ENCODE measurements at regions not wholly inside any gene's neighbourhood (a gene's known extent, or its start where the extent isn't known, plus 50 kb on each side); places are given as distances from the start of the nearest gene placed in this dataset.
"Not testable (repeated sequence)": the region's sequence is repeated elsewhere in the genome, so short reads cannot be mapped to it uniquely, and the experiment has no call there.

- DNase-seq (ENCODE audit: low spot score in 2 of 2) (no peak), ATAC-seq (no peak)
- H3K9me3 Mint-ChIP-seq = no peaks in the 10 kb centered on the region
- H3K27ac Mint-ChIP-seq = peak overlapping the region in 1 of 2 donors; percentile 41
- no peaks in the 10 kb centered on the region for H3K36me3 Mint-ChIP-seq
Observed at GRCh38 chr11:93032580-93032979, 63.1 kb downstream of the MTNR1B start.

- Mint-ChIP-seq H3K36me3 (no peaks in the 10 kb centered on the region), H3K27ac (no peak overlapping the region), H3K9me3 (no peaks in the 10 kb centered on the region)
- ATAC-seq = no peak
- DNase-seq (ENCODE audit: low spot score in 2 of 2) = no peak
Observed at GRCh38 chr11:93033093-93033492, 63.6 kb downstream of the MTNR1B start.

GRCh38 chr11:93034031-93034722 is 64.7 kb downstream of the MTNR1B start:
- ATAC-seq = no peak
- no peaks in the 10 kb centered on the region for H3K36me3 Mint-ChIP-seq
- H3K9me3 Mint-ChIP-seq = no peaks in the 10 kb centered on the region
- H3K27ac Mint-ChIP-seq = no peak overlapping the region
- no peak for DNase-seq (ENCODE audit: low spot score in 2 of 2)

- DNase-seq (ENCODE audit: low spot score in 2 of 2) = no peak
- H3K36me3 Mint-ChIP-seq = no peaks in the 10 kb centered on the region
- H3K27ac Mint-ChIP-seq = no peak overlapping the region
- no peaks in the 10 kb centered on the region for H3K9me3 Mint-ChIP-seq
- ATAC-seq = no peak
Observed at GRCh38 chr11:93034723-93035039, 65.2 kb downstream of the MTNR1B start.

- ATAC-seq (peak in 1 of 2 donors; percentile 63), DNase-seq (ENCODE audit: low spot score in 2 of 2) (no peak)
- peaks cover 0 to 14% of the 10 kb centered on the region in 2 donors for H3K36me3 Mint-ChIP-seq
- peaks cover 0 to 7% of the 10 kb centered on the region in 2 donors for H3K9me3 Mint-ChIP-seq
- no peak overlapping the region for H3K27ac Mint-ChIP-seq
Observed at GRCh38 chr11:93038521-93038920, 69.1 kb downstream of the MTNR1B start.

GRCh38 chr11:93039531-93040240 is 70.2 kb downstream of the MTNR1B start:
- ATAC-seq (no peak), DNase-seq (ENCODE audit: low spot score in 2 of 2) (no peak)
- Mint-ChIP-seq H3K27ac (no peak overlapping the region), H3K36me3 (peaks cover 8 to 23% of the 10 kb centered on the region in 2 donors), H3K9me3 (peaks cover 5 to 11% of the 10 kb centered on the region in 2 donors)

GRCh38 chr11:93041682-93042081 is 72.2 kb downstream of the MTNR1B start:
- ATAC-seq (no peak), DNase-seq (ENCODE audit: low spot score in 2 of 2) (no peak)
- no peak overlapping the region for H3K27ac Mint-ChIP-seq
- H3K36me3 Mint-ChIP-seq = peaks cover 8 to 23% of the 10 kb centered on the region in 2 donors
- H3K9me3 Mint-ChIP-seq = peaks cover 10 to 11% of the 10 kb centered on the region in 2 donors

GRCh38 chr11:93043186-93043585 is 73.7 kb downstream of the MTNR1B start:
- Mint-ChIP-seq H3K36me3 (peaks cover 8 to 23% of the 10 kb centered on the region in 2 donors), H3K9me3 (peaks cover 10 to 11% of the 10 kb centered on the region in 2 donors)
- not testable (repeated sequence) for DNase-seq (ENCODE audit: low spot score in 2 of 2); H3K27ac Mint-ChIP-seq; ATAC-seq

GRCh38 chr11:93049740-93050139 is 80.3 kb downstream of the MTNR1B start:
- no peak overlapping the region for H3K27ac Mint-ChIP-seq
- ATAC-seq (no peak), DNase-seq (ENCODE audit: low spot score in 2 of 2) (no peak)
- H3K9me3 Mint-ChIP-seq = peaks cover 0 to 5% of the 10 kb centered on the region in 2 donors
- H3K36me3 Mint-ChIP-seq = no peaks in the 10 kb centered on the region

- no peak overlapping the region for H3K27ac Mint-ChIP-seq
- ATAC-seq = no peak
- peaks cover 0 to under 1% of the 10 kb centered on the region in 2 donors for H3K9me3 Mint-ChIP-seq
- peaks cover 0 to 5% of the 10 kb centered on the region in 2 donors for H3K36me3 Mint-ChIP-seq
- DNase-seq (ENCODE audit: low spot score in 2 of 2) = no peak
Observed at GRCh38 chr11:93051186-93051585, 81.7 kb downstream of the MTNR1B start.

GRCh38 chr11:93053864-93054263 is 84.4 kb downstream of the MTNR1B start:
- H3K27ac Mint-ChIP-seq = no peak overlapping the region
- H3K36me3 Mint-ChIP-seq = peaks cover 0 to 5% of the 10 kb centered on the region in 2 donors
- DNase-seq (ENCODE audit: low spot score in 2 of 2) = no peak
- no peaks in the 10 kb centered on the region for H3K9me3 Mint-ChIP-seq
- no peak for ATAC-seq

- Mint-ChIP-seq H3K36me3 (peaks cover 0 to 5% of the 10 kb centered on the region in 2 donors), H3K27ac (no peak overlapping the region), H3K9me3 (no peaks in the 10 kb centered on the region)
- DNase-seq (ENCODE audit: low spot score in 2 of 2) (no peak), ATAC-seq (peak in 1 of 2 donors; percentile 64)
Observed at GRCh38 chr11:93054279-93054678, 84.8 kb downstream of the MTNR1B start.

- DNase-seq (ENCODE audit: low spot score in 2 of 2) = peak in 1 of 2 donors; percentile 21
- peak overlapping the region in 1 of 2 donors; percentile 94 for H3K27ac Mint-ChIP-seq
Observed at GRCh38 chr11:93054881-93055280, 85.4 kb downstream of the MTNR1B start.

GRCh38 chr11:93059117-93059957 is 89.9 kb downstream of the MTNR1B start:
- Mint-ChIP-seq H3K36me3 (peaks cover 0 to 5% of the 10 kb centered on the region in 2 donors), H3K9me3 (no peaks in the 10 kb centered on the region), H3K27ac (no peak overlapping the region)
- no peak for ATAC-seq
- DNase-seq (ENCODE audit: low spot score in 2 of 2) = no peak

More at GRCh38 chr11:93054881-93055280, 85.4 kb downstream of the MTNR1B start:
- ATAC-seq = peak; percentile 64 to 98
- Mint-ChIP-seq H3K9me3 (no peaks in the 10 kb centered on the region), H3K36me3 (peaks cover 0 to 5% of the 10 kb centered on the region in 2 donors)

- Mint-ChIP-seq H3K27ac (no peak overlapping the region), H3K36me3 (no peaks in the 10 kb centered on the region), H3K9me3 (no peaks in the 10 kb centered on the region)
- DNase-seq (ENCODE audit: low spot score in 2 of 2) = no peak
- ATAC-seq = no peak
Observed at GRCh38 chr11:93063086-93063485, 93.6 kb downstream of the MTNR1B start.

GRCh38 chr11:93065074-93065674 is 95.7 kb downstream of the MTNR1B start:
- H3K9me3 Mint-ChIP-seq; DNase-seq (ENCODE audit: low spot score in 2 of 2); ATAC-seq; H3K36me3 Mint-ChIP-seq; H3K27ac Mint-ChIP-seq: not testable (repeated sequence)

All from activated naive CD4-positive, alpha-beta T cell treated with anti-CD3 and anti-CD28 coated beads, Interleukin-2, amount 50 U/mL, for 72 hours (primary cell).